ENCODE measurements at regions not wholly inside any gene's neighbourhood (a gene's known extent, or its start where the extent isn't known, plus 50 kb on each side); places are given as distances from the start of the nearest gene placed in this dataset.

DNA sequence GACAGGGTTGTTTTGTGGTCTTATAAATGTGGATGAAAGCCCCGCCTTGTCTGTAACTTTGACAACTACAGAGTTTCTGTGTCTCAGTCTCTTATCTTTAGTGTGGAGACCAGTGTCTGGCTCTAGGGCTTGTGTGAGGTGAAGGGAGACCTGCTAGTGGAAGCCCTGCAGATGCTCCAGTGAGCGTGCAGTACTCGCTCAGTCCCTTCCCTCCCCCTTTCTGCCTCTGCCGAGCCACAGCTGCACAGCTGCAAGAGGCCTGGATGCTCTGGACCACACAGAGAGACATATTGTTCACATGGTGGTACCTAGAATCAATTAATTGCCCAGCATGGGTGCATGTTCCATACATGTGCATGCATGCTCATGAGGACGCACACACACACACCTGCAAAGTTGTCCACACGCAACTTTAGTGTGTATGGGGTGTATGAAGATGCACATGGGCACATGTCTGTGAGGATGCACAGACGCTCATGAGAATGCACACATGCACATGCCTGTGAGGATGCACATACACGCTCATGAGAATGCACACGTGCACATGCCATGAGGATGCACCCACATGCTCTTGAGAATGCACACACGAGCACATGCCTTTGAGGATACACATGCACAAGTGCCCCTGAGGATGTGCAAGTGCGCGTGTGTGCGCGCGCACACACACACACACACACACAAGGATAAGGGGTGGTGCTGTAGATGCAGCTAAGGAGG is 282.1 kb upstream of the HS6ST1 start:
- H3K27ac ChIP-seq, result no peak overlapping the region
- no peaks in the 10 kb centered on the region for H3K27me3 ChIP-seq
- H3K4me1 ChIP-seq (ENCODE audit: control insufficient read depth in 1 of 2, insufficient read depth in 1 of 2, low read depth in 1 of 2, low read length in 1 of 2), result peaks cover 3 to 5% of the 10 kb centered on the region in 2 experiments
- no peaks in the 10 kb centered on the region for H3K36me3 ChIP-seq
- TF ChIP-seq, protein P1, sequence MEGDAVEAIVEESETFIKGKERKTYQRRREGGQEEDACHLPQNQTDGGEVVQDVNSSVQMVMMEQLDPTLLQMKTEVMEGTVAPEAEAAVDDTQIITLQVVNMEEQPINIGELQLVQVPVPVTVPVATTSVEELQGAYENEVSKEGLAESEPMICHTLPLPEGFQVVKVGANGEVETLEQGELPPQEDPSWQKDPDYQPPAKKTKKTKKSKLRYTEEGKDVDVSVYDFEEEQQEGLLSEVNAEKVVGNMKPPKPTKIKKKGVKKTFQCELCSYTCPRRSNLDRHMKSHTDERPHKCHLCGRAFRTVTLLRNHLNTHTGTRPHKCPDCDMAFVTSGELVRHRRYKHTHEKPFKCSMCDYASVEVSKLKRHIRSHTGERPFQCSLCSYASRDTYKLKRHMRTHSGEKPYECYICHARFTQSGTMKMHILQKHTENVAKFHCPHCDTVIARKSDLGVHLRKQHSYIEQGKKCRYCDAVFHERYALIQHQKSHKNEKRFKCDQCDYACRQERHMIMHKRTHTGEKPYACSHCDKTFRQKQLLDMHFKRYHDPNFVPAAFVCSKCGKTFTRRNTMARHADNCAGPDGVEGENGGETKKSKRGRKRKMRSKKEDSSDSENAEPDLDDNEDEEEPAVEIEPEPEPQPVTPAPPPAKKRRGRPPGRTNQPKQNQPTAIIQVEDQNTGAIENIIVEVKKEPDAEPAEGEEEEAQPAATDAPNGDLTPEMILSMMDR (IDR thresholded peaks at IDR 0.05), result no peak
- H3K4me3 ChIP-seq (ENCODE audit: low read depth in 1 of 2, low read length in 1 of 2), result no peak overlapping the region
- H3K9me3 ChIP-seq, result no peaks in the 10 kb centered on the region

DNA sequence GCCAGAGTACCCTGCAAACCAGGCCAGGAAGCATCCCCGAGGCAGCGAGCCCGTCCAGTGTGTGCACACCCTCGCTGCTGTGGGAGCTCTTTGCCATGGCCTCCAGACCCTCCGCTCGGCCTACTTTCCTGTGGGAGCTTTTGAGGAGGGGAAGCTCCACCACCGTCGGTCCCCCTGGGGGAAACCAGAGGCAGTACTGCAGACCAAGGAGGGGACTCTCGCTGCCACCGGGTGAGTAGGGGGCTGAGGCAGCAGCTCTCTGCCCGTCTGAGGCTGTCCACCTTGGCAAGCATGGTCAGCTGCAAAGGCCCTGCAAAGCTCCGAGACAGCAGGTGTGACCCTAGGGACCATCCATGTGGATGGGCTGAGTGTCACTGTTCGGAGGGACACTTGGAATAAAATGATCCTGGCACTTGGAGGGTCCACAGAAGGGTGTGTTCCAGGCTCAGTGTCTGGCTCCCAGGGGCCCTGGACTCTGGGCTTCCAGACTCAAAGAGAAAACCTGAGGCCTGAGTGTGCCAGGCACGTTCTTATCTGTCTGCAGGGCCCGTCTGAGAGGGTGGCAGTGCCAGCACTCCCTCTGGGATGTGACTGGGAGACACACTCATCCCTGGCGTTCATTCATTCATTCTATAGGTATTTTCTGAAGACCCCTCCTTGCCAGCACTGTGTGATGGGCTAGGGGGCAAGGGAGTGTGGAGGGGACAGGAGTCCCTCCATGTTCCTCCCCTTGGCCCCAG is 282.8 kb upstream of the HS6ST1 start:
- no peak overlapping the region for H3K27ac ChIP-seq
- no peaks in the 10 kb centered on the region for H3K9me3 ChIP-seq
- peaks cover 3 to 5% of the 10 kb centered on the region in 2 experiments for H3K4me1 ChIP-seq (ENCODE audit: control insufficient read depth in 1 of 2, insufficient read depth in 1 of 2, low read depth in 1 of 2, low read length in 1 of 2)
- H3K27me3 ChIP-seq, result no peaks in the 10 kb centered on the region
- H3K4me3 ChIP-seq (ENCODE audit: low read depth in 1 of 2, low read length in 1 of 2), result no peak overlapping the region
- TF ChIP-seq, protein P1 (IDR thresholded peaks at IDR 0.05), result no peak
- no peaks in the 10 kb centered on the region for H3K36me3 ChIP-seq

DNA sequence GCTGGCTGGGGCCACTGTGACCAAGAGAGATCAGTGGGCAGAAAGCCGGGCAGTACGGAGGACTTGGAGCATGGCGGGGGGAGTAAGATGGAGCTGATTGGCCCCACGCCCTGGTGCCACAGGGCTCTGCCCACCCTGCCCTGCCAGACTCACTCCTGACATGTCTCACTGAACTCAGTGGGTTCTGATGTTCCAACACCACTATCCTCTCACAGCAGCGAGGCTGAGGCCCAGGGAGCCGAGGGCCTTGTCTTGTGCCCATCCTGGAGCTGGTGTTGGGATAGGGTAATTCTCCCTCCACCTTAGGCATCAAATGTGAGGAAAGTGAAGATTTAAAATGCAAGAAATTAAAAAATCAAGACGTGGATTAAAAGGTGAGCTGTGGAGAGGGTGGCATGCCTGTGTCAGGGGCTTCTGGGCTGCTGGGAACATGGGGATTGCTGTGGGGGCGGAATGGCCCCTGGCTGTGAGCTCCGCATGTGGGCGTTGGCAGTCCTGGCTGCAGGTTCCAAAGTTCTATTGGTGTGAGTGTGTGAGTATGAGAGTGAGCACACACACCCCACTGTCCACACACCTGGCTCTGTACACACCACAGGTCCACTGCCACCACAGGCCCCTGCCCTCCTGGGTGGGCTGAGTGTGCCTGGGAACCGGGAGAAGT is 283.5 kb upstream of the HS6ST1 start:
- Histone ChIP-seq H3K4me1 (ENCODE audit: control insufficient read depth in 1 of 2, insufficient read depth in 1 of 2, low read depth in 1 of 2, low read length in 1 of 2) (peaks cover 3 to 5% of the 10 kb centered on the region in 2 experiments), H3K27me3 (no peaks in the 10 kb centered on the region), H3K4me3 (ENCODE audit: low read depth in 1 of 2, low read length in 1 of 2) (no peak overlapping the region), H3K36me3 (no peaks in the 10 kb centered on the region), H3K27ac (no peak overlapping the region), H3K9me3 (no peaks in the 10 kb centered on the region)
- TF ChIP-seq, protein P1 (IDR thresholded peaks at IDR 0.05), result no peak

DNA sequence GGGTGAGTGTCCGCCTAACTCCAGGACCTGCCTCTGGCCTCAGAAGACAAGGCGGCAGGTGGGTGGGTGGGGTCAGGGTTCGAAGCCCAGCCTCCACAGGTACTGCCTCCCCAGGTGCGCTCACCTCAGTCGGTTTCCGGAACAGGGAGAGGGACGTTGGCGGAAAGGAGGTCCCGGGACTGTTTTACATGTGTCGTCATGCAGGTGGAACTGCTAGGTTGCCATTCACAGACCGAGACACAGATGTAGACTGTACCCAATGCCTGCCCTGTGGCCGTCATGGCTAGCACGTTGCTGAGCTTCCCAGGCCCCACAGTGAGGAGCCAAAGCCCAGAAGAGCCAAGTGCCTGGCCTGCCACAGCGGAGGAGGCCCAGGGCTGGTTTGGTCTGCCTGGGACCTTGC is 284.0 kb upstream of the HS6ST1 start:
- Histone ChIP-seq H3K27me3 (no peaks in the 10 kb centered on the region), H3K27ac (no peak overlapping the region), H3K36me3 (no peaks in the 10 kb centered on the region), H3K4me1 (ENCODE audit: control insufficient read depth in 1 of 2, insufficient read depth in 1 of 2, low read depth in 1 of 2, low read length in 1 of 2) (peaks cover 3 to 5% of the 10 kb centered on the region in 2 experiments), H3K9me3 (no peaks in the 10 kb centered on the region), H3K4me3 (ENCODE audit: low read depth in 1 of 2, low read length in 1 of 2) (no peak overlapping the region)
- TF ChIP-seq, protein P1 (IDR thresholded peaks at IDR 0.05), result no peak

DNA sequence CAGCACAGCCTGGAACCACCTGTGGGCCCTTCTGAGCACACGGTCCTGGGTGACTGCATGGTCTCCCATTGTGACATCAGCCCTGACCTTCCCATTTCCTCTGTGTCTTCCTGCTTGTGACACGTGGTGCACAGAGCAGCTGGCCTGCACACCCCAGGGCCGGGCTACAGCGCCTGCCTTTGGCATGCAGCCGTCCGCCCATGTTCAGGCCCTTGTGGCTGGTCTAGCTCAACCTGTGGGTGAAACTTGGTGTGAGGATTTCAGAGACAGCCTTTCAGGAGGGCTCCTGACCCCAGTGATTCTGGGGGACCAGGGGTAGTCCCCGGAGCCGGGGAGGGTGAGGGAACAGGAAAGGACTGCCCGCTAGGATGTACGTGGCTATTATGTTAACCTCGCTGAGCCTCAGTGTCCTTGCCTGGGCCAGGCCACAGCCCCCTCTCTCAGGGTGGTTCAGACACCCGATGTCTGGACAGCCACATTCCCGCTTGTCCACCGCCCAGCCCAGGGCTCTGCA is 284.8 kb upstream of the HS6ST1 start:
- TF ChIP-seq, protein P1 (IDR thresholded peaks at IDR 0.05), result no peak
- Histone ChIP-seq H3K27ac (no peak overlapping the region), H3K27me3 (no peaks in the 10 kb centered on the region), H3K4me1 (ENCODE audit: control insufficient read depth in 1 of 2, insufficient read depth in 1 of 2, low read depth in 1 of 2, low read length in 1 of 2) (peaks cover 3 to 5% of the 10 kb centered on the region in 2 experiments), H3K36me3 (no peaks in the 10 kb centered on the region), H3K4me3 (ENCODE audit: low read depth in 1 of 2, low read length in 1 of 2) (no peak overlapping the region), H3K9me3 (no peaks in the 10 kb centered on the region)
